H7 (cell line): ENCODE measurements at regions not wholly inside any gene's neighbourhood (a gene's known extent, or its start where the extent isn't known, plus 50 kb on each side); places are given as distances from the start of the nearest gene placed in this dataset.
A peak's percentile ranks its signal among the peaks of the same experiment; 100 is the strongest.

ENCODE experiments used
- DNase-seq: peaks from one replicate; pipeline ENCODE4 v3.0.0; 2012
- H3K27me3 ChIP-seq: 2 replicates; pipeline ENCODE4 v1.6.0; 2011; ENCODE audit warnings: mild to moderate bottlenecking, low read length; ENCODE audit not compliant: control insufficient read depth, insufficient read depth
- H3K36me3 ChIP-seq: replicated peaks from 2 replicates; pipeline ENCODE4 v1.5.1; 2011; ENCODE audit warnings: low read length; ENCODE audit not compliant: control insufficient read depth, insufficient read depth
- H3K4me3 ChIP-seq: 2 replicates; pipeline ENCODE4 v1.5.1; 2011; ENCODE audit warnings: low read depth, mild to moderate bottlenecking, control low read depth, low read length, moderate library complexity; ENCODE audit not compliant: insufficient read depth

GRCh38 chr9:3028535-3028934 lies 184.6 kb upstream of the PUM3 start:
- no peak for DNase-seq
- H3K27me3 ChIP-seq: no peaks in the 10 kb centered on the region

GRCh38 chr9:3027210-3027609 lies 183.3 kb upstream of the PUM3 start:
- no peak overlapping the region for H3K4me3 ChIP-seq
- DNase-seq: no peak
- H3K36me3 ChIP-seq: no peaks in the 10 kb centered on the region
- no peaks in the 10 kb centered on the region for H3K27me3 ChIP-seq

More at GRCh38 chr9:3028535-3028934, 184.6 kb upstream of the PUM3 start:
- H3K4me3 ChIP-seq: no peak overlapping the region
- no peaks in the 10 kb centered on the region for H3K36me3 ChIP-seq

GRCh38 chr9:3023449-3023848 lies 179.6 kb upstream of the PUM3 start:
- no peaks in the 10 kb centered on the region for H3K27me3 ChIP-seq
- H3K4me3 ChIP-seq: no peak overlapping the region
- DNase-seq: no peak
- no peaks in the 10 kb centered on the region for H3K36me3 ChIP-seq

DNA sequence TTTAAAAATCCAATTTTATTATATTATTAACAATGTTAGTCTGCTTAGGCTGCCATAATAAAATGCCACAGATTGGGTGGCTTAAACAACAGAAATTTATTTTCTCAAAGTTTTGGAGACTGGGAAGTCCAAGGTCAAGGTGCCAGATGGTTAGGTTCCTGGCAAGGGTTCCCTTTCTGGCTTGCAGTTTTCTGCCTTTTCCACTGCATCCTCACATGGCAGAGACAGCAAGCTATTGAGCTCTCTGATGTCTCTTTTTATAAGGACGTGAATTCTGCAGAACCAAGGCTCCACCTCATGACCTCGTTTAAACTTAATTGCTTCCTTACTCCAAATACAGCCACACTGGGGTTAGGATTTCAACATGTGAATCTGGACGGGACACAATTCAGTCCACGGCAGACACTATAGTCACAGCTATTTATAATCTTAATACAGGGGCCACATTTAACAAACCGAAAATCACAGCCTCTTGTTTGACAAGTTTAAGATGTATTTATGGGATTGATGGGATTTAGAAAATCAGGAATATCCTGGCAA lies 174.9 kb upstream of the PUM3 start:
- DNase-seq: no peak
- Histone ChIP-seq H3K27me3 (no peaks in the 10 kb centered on the region), H3K36me3 (no peaks in the 10 kb centered on the region), H3K4me3 (no peak overlapping the region)

DNA sequence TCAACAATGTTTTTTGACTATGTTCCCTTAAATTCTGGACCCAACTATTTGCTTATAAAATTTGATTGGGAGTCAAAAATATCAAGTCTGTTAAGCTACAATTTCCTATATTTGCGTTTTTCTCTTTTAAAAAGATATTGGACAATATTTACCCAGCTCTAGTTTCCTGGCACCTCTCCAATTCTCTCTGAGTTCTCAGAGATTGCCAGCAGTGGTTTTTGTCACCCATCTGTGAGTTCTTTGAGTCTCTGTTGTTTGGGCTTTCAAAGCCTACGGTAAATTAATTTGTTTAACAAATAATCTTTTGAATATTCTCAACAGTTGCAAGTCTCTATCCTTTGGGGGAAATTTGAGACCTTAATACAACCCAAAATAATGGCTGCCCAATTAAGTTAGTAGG lies 174.2 kb upstream of the PUM3 start:
- DNase-seq: no peak
- H3K36me3 ChIP-seq: no peaks in the 10 kb centered on the region
- H3K4me3 ChIP-seq: no peak overlapping the region
- no peaks in the 10 kb centered on the region for H3K27me3 ChIP-seq

DNA sequence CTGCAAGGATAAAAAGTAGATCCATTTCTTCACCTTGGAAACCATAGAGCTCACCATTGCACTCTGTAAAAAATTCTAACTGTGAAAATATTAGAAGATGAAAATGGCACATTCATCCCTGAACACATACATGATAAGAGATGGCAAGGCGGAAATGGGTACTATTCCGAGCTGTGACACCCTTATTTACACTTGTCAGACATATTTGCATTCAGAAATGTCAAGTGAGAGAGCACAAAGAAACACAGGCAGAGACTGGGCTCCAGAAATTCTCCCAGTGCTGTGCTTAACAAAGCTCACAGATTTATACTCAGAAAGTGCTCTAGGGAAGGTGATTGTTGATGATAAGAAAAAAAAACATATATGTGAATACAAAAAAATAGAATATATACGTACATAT lies 170.3 kb upstream of the PUM3 start:
- Histone ChIP-seq H3K36me3 (no peaks in the 10 kb centered on the region), H3K4me3 (no peak overlapping the region)
- no peak for DNase-seq

GRCh38 chr9:3012842-3013241 lies 168.9 kb upstream of the PUM3 start:
- Histone ChIP-seq H3K36me3 (no peaks in the 10 kb centered on the region), H3K27me3 (no peaks in the 10 kb centered on the region), H3K4me3 (no peak overlapping the region)
- no peak for DNase-seq

More for the DNA sequence above, 170.3 kb upstream of the PUM3 start:
- no peaks in the 10 kb centered on the region for H3K27me3 ChIP-seq

GRCh38 chr9:3012245-3012644 lies 168.3 kb upstream of the PUM3 start:
- no peak for DNase-seq
- H3K36me3 ChIP-seq: no peaks in the 10 kb centered on the region
- H3K27me3 ChIP-seq: no peaks in the 10 kb centered on the region
- H3K4me3 ChIP-seq: no peak overlapping the region

DNA sequence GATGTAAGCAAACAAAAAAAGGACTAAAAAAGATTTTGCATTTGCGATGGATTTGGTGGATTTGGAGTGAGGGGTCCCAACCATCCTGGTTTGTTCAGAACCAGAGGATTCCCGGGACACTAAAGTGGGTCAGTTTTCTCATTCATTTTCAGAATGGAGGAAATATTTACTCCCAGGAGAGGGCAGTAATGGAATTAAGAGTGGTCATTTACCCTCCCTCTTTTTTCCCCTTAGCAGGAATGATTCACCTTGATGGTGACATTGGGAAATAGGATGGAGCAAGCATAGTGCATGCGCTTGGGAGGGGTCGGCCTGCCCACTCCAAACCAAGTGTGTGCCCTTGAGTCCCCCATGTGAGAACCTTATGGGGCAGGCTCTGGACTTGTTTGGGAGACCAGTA lies 164.2 kb upstream of the PUM3 start:
- peak; percentile 23 for DNase-seq
- Histone ChIP-seq H3K4me3 (no peak overlapping the region), H3K36me3 (no peaks in the 10 kb centered on the region), H3K27me3 (no peaks in the 10 kb centered on the region)

GRCh38 chr9:3007326-3007725 lies 163.4 kb upstream of the PUM3 start:
- no peak for DNase-seq
- no peak overlapping the region for H3K4me3 ChIP-seq

GRCh38 chr9:3006851-3007250 lies 163.0 kb upstream of the PUM3 start:
- no peak overlapping the region for H3K4me3 ChIP-seq

More at GRCh38 chr9:3007326-3007725, 163.4 kb upstream of the PUM3 start:
- Histone ChIP-seq H3K36me3 (no peaks in the 10 kb centered on the region), H3K27me3 (no peaks in the 10 kb centered on the region)

GRCh38 chr9:3004572-3004971 lies 160.7 kb upstream of the PUM3 start:
- no peaks in the 10 kb centered on the region for H3K27me3 ChIP-seq
- no peak overlapping the region for H3K4me3 ChIP-seq
- H3K36me3 ChIP-seq: no peaks in the 10 kb centered on the region
- DNase-seq: no peak

More at GRCh38 chr9:3006851-3007250, 163.0 kb upstream of the PUM3 start:
- Histone ChIP-seq H3K27me3 (no peaks in the 10 kb centered on the region), H3K36me3 (no peaks in the 10 kb centered on the region)
- DNase-seq: no peak

- Histone ChIP-seq H3K27me3 (no peaks in the 10 kb centered on the region), H3K36me3 (no peaks in the 10 kb centered on the region), H3K4me3 (no peak overlapping the region)
- no peak for DNase-seq
Observed at GRCh38 chr9:3001311-3001710, 157.4 kb upstream of the PUM3 start.

DNA sequence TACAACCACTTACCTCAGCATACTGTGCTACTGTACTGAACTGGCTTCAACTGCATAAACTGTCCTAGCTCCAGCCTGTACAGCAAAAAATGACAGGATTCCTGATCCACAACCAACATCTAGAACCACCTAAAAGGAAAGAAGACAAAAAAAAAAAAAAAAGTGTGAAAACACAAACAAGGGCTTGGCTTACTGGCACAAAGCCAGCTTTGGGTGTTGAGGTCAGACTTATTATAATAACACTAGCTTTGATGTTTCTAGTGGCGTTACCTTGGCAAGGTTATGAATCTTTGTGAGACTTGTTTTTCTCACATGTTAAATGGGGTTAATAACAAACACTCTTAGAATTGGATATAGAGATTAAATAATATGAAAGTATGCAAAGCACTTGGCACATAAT lies 148.5 kb upstream of the PUM3 start:
- H3K36me3 ChIP-seq: no peaks in the 10 kb centered on the region
- no peak overlapping the region for H3K4me3 ChIP-seq
- no peaks in the 10 kb centered on the region for H3K27me3 ChIP-seq
- DNase-seq: no peak

- H3K36me3 ChIP-seq: no peaks in the 10 kb centered on the region
- no peak for DNase-seq
- no peak overlapping the region for H3K4me3 ChIP-seq
- H3K27me3 ChIP-seq: no peaks in the 10 kb centered on the region
Observed at GRCh38 chr9:2991292-2991691, 147.4 kb upstream of the PUM3 start.

DNA sequence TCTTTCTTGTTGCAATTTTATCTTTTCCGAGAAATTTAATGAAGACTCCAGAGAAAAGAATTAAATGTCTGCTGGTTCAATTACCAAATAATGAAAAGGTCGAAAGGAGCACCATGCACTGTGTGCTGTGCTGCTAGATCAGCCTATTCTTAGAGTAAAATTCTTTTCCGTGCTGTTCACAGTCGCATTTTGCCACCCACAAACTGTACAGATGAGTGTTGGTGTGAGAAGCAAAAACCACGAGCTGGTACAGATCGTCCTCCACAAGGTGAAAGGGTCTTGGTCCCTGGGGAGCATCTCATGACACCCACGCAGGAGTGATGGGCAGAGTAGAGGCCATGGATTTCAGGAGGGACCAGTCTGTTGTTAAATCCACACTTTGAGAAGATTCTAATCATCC lies 143.8 kb upstream of the PUM3 start:
- no peak overlapping the region for H3K4me3 ChIP-seq
- DNase-seq: no peak
- H3K36me3 ChIP-seq: no peaks in the 10 kb centered on the region
- H3K27me3 ChIP-seq: no peaks in the 10 kb centered on the region
